LNCaP clone FGC (cell line): ENCODE measurements at regions not wholly inside any gene's neighbourhood (a gene's known extent, or its start where the extent isn't known, plus 50 kb on each side); places are given as distances from the start of the nearest gene placed in this dataset.
"Not testable (repeated sequence)": the region's sequence is repeated elsewhere in the genome, so short reads cannot be mapped to it uniquely, and the experiment has no call there.

Experiments
- DNase-seq: peaks from one replicate; pipeline ENCODE4 v3.0.0-alpha.2; 2011; ENCODE audit warnings: low read depth
- H3K4me3 ChIP-seq: 2 replicates; pipeline ENCODE4 v1.5.1; 2011; ENCODE audit warnings: mild to moderate bottlenecking, low read depth, low read length, control low read depth
- TF ChIP-seq, protein P1 (sequence below): IDR thresholded peaks from 2 replicates; pipeline ENCODE4 v1.5.1; 2012; ENCODE audit warnings: mild to moderate bottlenecking; ENCODE audit not compliant: control insufficient read depth, insufficient read depth; ENCODE audit errors: extremely low read depth

DNA sequence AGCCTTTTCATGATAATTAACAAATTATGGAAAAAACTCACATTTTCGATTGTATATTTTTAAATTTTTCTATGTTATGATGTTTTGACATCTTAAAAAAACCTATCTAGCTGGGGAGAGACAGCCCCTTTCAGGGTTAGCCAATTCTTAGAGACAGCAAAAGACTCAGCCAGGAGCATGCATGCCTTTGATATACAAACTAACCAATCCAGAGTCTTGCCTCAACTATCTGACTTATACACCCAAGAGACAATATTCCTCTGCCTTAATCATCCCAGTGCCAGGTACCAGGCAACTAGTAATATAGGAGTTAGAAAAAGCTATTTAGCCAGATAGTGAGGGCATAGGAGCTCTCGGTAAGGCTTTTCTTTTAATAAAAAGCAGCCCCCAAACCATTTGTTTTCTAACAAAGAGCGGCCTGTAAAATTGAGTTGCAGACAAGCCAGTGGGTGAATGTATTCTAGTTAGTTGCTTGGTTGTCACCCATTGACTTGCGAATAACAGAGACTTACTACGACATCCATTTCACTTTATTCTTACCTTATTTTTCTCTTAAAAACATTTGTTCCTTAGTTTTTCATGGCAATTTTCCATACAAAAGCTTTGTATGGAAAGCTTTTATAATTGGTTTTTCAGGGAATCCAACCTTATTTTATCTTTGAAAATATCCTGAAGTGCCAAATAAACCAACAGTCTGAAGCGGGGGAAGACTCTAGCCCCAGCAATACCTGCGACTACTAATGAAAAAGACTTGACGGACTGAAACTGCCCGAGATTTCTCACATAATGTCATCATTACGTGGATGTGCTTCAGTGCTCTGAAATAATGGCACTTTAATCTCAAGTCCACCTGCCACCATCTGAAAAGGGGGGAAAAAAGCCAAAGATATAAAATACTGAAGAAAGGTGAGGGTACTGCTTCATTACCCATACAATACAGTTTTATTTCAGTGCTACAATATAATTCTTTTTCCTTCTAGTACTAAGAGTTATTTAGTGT lies 64.6 kb upstream of the ATP2C1 start:
- H3K4me3 ChIP-seq, result no peak overlapping the region
- TF ChIP-seq, protein P1, sequence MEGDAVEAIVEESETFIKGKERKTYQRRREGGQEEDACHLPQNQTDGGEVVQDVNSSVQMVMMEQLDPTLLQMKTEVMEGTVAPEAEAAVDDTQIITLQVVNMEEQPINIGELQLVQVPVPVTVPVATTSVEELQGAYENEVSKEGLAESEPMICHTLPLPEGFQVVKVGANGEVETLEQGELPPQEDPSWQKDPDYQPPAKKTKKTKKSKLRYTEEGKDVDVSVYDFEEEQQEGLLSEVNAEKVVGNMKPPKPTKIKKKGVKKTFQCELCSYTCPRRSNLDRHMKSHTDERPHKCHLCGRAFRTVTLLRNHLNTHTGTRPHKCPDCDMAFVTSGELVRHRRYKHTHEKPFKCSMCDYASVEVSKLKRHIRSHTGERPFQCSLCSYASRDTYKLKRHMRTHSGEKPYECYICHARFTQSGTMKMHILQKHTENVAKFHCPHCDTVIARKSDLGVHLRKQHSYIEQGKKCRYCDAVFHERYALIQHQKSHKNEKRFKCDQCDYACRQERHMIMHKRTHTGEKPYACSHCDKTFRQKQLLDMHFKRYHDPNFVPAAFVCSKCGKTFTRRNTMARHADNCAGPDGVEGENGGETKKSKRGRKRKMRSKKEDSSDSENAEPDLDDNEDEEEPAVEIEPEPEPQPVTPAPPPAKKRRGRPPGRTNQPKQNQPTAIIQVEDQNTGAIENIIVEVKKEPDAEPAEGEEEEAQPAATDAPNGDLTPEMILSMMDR, result no peak
- DNase-seq, result no peak

DNA sequence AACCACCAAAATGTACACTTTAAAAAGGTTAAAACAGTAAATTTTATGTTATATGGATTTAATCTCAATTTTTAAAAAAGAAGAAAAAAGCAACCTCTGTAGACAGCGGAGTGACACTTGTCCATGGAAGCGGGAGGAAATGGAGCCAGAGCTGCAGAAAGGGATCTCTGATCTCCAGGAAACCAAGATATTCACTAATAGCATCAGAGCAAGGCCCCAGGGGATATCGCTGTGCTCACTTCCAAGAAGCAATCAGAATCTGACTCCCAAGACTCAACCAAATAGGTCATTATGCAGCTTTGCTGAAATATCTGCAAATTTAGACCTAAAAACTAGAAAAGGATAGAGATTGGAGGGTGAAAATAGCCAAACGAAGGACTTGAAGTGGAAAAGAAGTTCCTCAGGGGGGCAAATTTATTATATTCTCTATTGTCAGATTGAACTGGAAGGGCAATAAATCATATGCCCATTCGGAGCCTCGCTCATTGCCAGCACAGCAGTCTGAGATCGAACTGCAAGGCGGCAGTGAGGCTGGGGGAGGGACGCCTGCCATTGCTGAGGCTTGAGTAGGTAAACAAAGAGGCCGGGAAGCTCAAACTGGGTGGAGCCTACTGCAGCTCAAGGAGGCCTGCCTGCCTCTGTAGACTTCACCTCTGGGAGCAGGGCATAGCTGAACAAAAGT lies 62.0 kb upstream of the ATP2C1 start:
- H3K4me3 ChIP-seq, result no peak overlapping the region
- TF ChIP-seq, protein P1, result no peak
- no peak for DNase-seq

DNA sequence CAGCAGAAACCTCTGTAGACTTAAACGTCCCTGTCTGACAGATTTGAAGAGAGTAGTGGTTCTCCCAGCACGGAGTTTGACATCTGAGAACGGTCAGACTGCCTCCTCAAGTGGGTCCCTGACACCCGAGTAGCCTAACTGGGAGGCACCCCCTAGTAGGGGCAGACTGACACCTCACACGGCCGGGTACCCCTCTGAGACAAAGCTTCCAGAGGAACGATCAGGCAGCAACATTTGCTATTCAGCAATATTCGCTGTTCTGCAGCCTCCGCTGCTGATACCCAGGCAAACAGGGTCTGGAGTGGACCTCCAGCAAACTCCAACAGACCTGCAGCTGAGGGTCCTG lies 61.5 kb upstream of the ATP2C1 start:
- H3K4me3 ChIP-seq, DNase-seq: not testable (repeated sequence)

DNA sequence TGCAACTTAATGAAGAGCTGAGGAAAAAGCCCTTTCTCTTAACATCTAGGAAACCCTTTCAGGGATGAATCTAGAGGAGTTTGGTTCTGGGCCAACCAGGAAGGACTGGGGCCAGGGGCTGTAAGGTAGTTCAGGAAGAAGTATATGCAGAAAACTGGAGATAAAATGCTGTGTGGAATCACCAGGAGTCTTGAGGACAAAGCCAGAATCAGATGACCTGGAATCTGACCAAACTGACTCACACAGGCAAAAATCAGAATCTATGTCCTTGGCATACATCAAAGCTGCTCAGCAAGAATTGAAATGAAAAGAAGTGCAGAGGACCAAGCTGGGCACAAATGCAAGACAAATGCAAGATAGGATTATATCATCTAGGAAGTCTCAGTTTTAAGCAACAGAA lies 59.4 kb upstream of the ATP2C1 start:
- TF ChIP-seq, protein P1, result no peak
- no peak overlapping the region for H3K4me3 ChIP-seq
- DNase-seq, result peak; percentile 63

DNA sequence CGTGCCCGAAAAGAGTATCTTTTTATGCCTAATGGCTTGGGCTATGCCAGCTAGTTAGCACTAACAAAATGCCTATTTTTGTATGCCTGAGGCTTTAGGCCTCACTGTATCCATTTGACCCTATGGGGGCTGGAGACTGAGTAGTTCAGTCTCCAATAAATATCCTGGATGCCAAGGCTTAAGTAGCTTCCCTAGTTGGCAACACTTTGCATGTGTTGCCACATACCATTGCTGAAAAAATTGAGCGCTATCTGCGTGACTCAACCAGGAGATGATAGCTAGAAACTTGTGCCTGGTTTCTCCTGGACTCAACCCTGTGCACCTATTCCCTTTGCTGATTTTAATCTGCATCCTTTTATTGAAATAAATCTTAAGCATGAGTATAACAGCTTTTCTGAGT lies 58.4 kb upstream of the ATP2C1 start:
- TF ChIP-seq, protein P1, result no peak
- no peak overlapping the region for H3K4me3 ChIP-seq
- DNase-seq, result no peak

DNA sequence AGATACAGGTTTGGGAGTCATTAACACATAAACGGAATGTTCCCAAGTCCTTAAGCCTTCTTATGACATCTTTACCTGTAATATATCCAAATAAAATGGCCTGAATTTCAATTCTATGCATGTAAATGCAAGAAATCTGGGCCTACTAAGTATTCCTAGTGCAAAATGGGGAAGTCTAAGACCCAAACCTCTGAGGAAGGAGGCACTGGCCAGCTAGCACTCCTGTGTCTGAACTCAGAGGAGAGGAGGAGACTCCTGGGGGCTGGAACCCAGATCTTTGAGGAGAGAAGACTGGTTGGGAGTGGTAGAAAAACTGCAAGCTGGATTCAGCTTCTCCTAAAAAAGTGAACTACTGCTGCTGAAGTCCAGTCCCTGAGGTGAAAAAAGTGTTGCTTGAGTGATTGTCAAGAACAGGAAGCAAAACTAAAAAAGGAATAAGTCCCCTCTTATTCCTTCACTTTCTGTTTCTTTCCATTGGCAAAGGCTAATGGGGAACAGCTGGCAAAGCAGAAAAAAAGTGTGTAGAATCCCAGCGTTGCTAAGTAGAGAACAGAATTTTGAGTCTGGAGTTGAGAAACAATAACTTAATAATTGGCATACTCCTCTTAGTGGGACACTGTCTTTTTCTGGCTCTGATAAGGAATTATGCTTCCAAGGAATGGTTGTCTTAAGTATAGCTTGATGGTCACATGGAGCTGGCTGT lies 54.8 kb upstream of the ATP2C1 start:
- no peak for DNase-seq
- TF ChIP-seq, protein P1, result no peak

DNA sequence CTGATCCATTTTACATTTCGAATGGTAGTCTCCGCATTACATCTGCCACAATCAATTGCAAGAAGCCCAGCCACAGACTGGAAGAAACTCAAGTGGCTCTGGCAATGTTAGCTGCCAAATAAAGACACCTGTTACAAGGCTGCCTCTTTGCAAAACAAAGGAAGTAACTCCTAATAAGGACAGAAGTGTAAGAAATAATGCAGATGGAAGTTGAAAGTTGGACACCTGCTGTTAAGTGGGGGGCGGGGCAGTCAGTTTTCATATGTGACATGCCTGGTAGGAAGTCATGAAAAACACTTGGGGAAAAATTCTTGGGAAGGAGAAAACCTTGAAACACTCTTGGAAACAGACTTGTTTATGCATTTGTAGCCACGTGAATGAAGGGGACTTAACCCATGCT lies 54.1 kb upstream of the ATP2C1 start:
- TF ChIP-seq, protein P1, result no peak
- no peak for DNase-seq
- no peak overlapping the region for H3K4me3 ChIP-seq

More for the DNA sequence above, 54.8 kb upstream of the ATP2C1 start:
- no peak overlapping the region for H3K4me3 ChIP-seq
